ENCODE measurements at regions not wholly inside any gene's neighbourhood (a gene's known extent, or its start where the extent isn't known, plus 50 kb on each side); places are given as distances from the start of the nearest gene placed in this dataset.
"Not testable (repeated sequence)": the region's sequence is repeated elsewhere in the genome, so short reads cannot be mapped to it uniquely, and the experiment has no call there.

- TF ChIP-seq CTCF (IDR thresholded peaks at IDR 0.05) = no peak
- Histone ChIP-seq H3K9me3 (no peaks in the 10 kb centered on the region), H3K9ac (ENCODE audit: low read depth in 2 of 2, low read length in 2 of 2) (no peak overlapping the region), H3K4me1 (no peaks in the 10 kb centered on the region), H3K27ac (no peak overlapping the region), H3K27me3 (no peaks in the 10 kb centered on the region), H3K36me3 (no peaks in the 10 kb centered on the region), H3K4me3 (no peak overlapping the region)
- DNase-seq = no peak
- intact Hi-C loops (cut with DNase I) = no loop called here
Observed at GRCh38 chr12:88896958-88897357, 316.7 kb upstream of the KITLG start.

GRCh38 chr12:88895634-88896033 lies 315.4 kb upstream of the KITLG start:
- DNase-seq = no peak
- H3K27me3 ChIP-seq = no peaks in the 10 kb centered on the region
- no peaks in the 10 kb centered on the region for H3K9me3 ChIP-seq
- H3K4me3 ChIP-seq = no peak overlapping the region
- H3K4me1 ChIP-seq = no peaks in the 10 kb centered on the region
- H3K36me3 ChIP-seq = no peaks in the 10 kb centered on the region
- no peak for TF ChIP-seq CTCF (IDR thresholded peaks at IDR 0.05)
- no peak overlapping the region for H3K9ac ChIP-seq (ENCODE audit: low read depth in 2 of 2, low read length in 2 of 2)
- H3K27ac ChIP-seq = no peak overlapping the region
- intact Hi-C loops (cut with DNase I) = no loop called here

- no peak overlapping the region for H3K4me3 ChIP-seq
- no peak overlapping the region for H3K9ac ChIP-seq (ENCODE audit: low read depth in 2 of 2, low read length in 2 of 2)
- DNase-seq = no peak
- H3K4me1 ChIP-seq = no peaks in the 10 kb centered on the region
- no peaks in the 10 kb centered on the region for H3K36me3 ChIP-seq
- H3K27ac ChIP-seq = no peak overlapping the region
- no peaks in the 10 kb centered on the region for H3K27me3 ChIP-seq
- H3K9me3 ChIP-seq = no peaks in the 10 kb centered on the region
- intact Hi-C loops (cut with DNase I) = no loop called here
- no peak for TF ChIP-seq CTCF (IDR thresholded peaks at IDR 0.05)
Observed at GRCh38 chr12:88893801-88894200, 313.5 kb upstream of the KITLG start.

- H3K36me3 ChIP-seq; intact Hi-C loops (cut with DNase I); H3K27ac ChIP-seq; H3K4me1 ChIP-seq; DNase-seq; H3K9ac ChIP-seq (ENCODE audit: low read depth in 2 of 2, low read length in 2 of 2); H3K4me3 ChIP-seq; H3K9me3 ChIP-seq; H3K27me3 ChIP-seq: not testable (repeated sequence)
Observed at GRCh38 chr12:88891434-88891833, 311.2 kb upstream of the KITLG start.

GRCh38 chr12:88889326-88890110 lies 309.2 kb upstream of the KITLG start:
- H3K27ac ChIP-seq = no peak overlapping the region
- no peak for DNase-seq
- TF ChIP-seq CTCF (IDR thresholded peaks at IDR 0.05) = no peak
- no peak overlapping the region for H3K9ac ChIP-seq (ENCODE audit: low read depth in 2 of 2, low read length in 2 of 2)
- no peaks in the 10 kb centered on the region for H3K9me3 ChIP-seq
- no peaks in the 10 kb centered on the region for H3K4me1 ChIP-seq
- no peak overlapping the region for H3K4me3 ChIP-seq
- H3K27me3 ChIP-seq = no peaks in the 10 kb centered on the region
- intact Hi-C loops (cut with DNase I) = no loop called here
- H3K36me3 ChIP-seq = no peaks in the 10 kb centered on the region

GRCh38 chr12:88884600-88884999 lies 304.3 kb upstream of the KITLG start:
- H3K27ac ChIP-seq = no peak overlapping the region
- intact Hi-C loops (cut with DNase I) = no loop called here
- H3K36me3 ChIP-seq = no peaks in the 10 kb centered on the region
- H3K9ac ChIP-seq (ENCODE audit: low read depth in 2 of 2, low read length in 2 of 2) = no peak overlapping the region
- TF ChIP-seq CTCF (IDR thresholded peaks at IDR 0.05) = no peak
- no peaks in the 10 kb centered on the region for H3K4me1 ChIP-seq
- no peaks in the 10 kb centered on the region for H3K9me3 ChIP-seq
- H3K4me3 ChIP-seq = no peak overlapping the region
- H3K27me3 ChIP-seq = no peaks in the 10 kb centered on the region
- no peak for DNase-seq

Data from colonic mucosa (tissue), 4 donors.